Dermis blood vessel endothelial cell (primary cell): ENCODE measurements at regions not wholly inside any gene's neighbourhood (a gene's known extent, or its start where the extent isn't known, plus 50 kb on each side); places are given as distances from the start of the nearest gene placed in this dataset.
A peak's percentile ranks its signal among the peaks of the same experiment; 100 is the strongest.
"Not testable (repeated sequence)": the region's sequence is repeated elsewhere in the genome, so short reads cannot be mapped to it uniquely, and the experiment has no call there.

ENCODE experiments used
- DNase-seq: peaks from one replicate; pipeline ENCODE4 v3.0.0; 2010

DNA sequence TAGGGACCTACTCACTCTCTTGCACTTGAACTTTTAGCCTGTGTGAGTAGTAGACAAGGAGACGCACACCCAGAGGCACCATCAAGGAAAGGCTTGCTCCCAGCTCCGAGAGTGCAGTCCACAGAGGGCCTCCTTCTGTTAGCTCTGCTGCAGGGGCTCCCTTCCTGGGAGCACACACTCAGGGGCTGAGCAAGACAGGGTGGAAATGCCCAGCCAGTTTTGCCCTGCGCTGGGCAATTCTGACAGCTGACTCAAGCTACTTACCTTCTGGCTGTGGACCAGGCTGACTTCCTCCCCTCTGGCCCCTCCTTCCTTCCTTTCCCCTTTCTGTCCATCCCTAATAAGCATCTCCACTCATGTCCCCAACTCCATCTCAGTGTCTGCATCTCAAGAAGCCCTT, 449.1 kb downstream of the PTPRU start:
- DNase-seq = no peak

DNA sequence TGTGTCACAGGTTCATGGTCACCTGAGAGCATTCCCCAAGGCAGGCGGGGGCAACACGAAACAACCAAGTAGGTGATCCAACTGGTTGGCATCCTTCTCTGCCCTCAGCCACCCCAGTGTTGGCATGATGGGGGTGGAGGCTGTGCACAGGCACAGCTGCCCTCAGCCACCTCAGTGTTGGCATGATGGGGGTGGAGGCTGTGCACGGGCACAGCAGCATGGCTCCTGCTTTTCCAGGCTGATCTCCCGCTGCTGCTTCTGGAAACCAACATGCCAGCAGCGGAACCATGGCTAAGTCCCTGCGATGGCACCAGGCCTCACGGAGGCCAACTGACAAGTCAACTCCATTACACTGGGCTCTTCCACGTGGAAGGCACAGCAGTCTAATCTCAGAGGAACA, 447.8 kb downstream of the PTPRU start:
- DNase-seq = no peak

DNA sequence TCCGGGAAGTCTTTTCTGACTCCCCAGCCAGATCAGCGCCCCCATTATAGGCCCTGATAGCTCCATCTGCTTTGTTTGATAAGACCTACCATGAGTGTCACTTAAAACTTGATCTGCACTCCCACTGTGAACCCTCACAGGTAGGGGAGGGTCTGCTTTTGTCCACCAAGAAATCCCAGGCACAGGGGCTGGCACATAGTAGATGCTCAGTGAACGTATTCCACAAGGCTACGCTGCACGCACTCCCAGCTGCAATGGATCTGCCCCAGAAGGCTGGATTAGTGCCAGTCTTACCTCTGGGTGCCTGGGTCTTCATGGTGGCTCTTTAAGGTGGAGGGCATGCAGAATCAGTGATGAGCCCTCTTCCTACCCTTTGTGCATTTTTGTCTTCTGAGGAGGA, 447.1 kb downstream of the PTPRU start:
- DNase-seq = no peak

DNA sequence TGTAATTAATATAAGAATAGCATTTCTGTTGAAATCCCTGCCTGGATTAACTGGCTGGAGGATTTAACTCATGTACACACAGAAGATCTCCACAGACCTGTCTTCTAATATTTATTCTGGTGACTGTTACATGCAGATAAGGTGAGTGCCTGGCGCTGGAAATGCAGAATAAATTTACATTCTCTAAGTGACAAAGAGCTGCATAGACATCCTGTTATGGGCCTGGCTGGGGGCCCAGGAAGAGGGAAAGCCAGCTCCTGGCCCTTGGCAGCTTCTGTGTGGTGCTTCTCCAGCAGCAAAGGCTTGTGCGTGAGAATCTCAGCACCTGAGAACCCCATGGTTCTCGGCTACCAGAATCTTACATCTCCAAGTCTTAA, 446.6 kb downstream of the PTPRU start:
- DNase-seq = no peak

DNA sequence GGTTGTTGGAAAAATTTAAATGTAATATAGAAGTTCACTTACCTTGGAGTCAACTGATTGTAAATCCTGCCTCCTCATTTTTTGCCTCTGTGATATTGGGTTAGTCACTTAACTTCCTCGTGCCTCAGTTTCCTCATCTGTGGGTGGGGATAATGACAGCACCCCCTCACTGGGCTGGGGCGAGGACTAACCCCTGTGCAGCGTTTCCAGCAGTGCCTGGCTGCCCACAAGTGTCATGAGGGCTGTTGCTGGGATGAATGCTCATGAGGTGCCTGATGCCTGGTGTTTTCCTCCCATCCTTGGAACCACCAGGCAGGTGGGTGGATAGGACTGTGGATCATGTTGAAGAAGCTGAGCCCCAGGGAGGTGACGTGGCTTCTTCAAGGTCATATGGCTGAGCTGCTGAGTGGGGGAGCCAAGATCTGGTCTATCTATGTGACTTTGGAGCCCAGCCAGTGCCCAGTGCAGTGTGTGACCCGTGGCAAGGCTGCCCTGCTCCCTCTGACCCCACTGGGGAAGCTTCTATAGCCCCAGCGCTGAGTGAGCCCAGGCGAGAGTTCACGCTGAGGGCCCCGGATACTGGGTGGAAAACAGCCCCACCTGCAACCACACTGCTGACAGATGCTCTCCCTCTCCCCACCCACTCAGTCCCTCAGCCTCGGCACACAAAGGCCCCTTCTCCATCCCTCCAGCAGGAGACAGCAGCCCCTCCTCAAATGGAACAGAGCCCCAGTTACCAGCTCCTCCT, 446.0 kb downstream of the PTPRU start:
- no peak for DNase-seq

DNA sequence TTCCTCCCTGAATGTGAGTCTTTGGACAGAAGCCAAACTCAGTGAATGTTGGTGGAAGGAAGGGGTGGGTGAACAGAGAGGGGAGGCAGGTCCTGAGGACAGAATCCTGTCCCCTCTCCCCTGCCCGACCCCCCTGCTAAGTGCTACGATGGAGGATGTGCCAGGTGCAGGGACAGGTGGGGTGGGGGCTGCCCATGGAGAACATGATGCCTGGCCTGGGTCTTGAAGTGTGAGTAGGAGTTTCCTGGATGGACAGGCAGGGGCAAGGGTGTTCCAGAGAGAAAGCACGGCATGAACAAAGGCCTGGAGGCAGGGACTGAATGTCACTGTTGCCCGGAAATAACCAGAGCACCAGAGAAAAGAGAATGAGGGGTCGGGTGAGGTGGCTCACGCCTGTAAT, 445.1 kb downstream of the PTPRU start:
- DNase-seq = not testable (repeated sequence)

DNA sequence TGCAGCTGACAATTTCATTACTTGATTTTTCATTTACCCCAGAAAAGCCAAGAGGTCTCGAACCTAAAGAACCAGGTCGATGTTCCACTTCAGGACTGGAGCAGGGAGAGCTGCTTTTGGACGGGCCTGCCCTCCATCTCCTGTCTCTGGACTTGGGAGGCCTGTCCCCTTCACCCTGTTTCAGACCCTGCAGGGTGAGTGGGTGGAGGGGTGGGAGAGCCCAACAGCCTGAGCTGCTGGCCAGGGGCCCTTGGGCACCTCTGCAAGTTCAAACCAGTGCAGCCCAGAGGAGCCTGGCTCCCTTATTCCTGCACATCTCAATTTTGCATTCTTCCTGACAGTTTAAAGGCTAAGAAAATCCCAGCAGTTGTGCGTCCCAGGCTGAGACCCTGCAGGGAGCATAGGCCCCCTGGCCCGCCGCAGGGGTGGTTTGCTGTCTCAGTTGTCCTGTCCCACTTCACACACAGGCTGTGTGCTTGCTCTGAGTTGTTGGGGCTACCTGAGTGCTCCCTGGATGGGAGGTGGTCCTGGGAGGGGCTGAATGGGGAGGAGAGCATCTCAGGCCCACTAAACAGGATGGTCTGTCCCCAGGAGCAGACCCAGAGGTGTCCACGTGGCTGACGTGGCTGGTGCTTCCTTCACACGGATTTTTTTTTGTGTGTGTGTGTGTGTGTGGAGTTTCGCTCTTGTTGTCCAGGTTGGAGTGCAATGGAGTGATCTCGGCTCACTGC, 443.7 kb downstream of the PTPRU start:
- no peak for DNase-seq

DNA sequence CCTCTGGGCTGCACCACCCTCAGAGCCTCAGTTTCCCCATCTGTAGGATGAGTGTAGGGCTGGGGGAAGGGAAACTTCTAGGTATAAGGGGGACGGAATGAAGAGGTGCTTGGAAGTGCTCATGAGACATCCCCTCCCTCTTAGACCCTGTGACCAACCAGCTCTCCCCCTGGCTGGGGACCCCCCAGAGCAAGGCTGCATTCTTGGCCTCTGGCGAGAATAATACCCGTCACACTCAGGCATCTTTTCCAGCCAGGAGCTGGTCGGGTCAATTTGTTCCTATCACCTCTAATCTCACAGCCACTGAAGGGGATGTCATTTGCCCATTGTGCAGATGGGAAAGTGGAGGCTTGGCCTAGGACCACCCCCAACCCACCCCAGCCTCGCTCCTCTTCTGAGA, 443.0 kb downstream of the PTPRU start:
- no peak for DNase-seq

DNA sequence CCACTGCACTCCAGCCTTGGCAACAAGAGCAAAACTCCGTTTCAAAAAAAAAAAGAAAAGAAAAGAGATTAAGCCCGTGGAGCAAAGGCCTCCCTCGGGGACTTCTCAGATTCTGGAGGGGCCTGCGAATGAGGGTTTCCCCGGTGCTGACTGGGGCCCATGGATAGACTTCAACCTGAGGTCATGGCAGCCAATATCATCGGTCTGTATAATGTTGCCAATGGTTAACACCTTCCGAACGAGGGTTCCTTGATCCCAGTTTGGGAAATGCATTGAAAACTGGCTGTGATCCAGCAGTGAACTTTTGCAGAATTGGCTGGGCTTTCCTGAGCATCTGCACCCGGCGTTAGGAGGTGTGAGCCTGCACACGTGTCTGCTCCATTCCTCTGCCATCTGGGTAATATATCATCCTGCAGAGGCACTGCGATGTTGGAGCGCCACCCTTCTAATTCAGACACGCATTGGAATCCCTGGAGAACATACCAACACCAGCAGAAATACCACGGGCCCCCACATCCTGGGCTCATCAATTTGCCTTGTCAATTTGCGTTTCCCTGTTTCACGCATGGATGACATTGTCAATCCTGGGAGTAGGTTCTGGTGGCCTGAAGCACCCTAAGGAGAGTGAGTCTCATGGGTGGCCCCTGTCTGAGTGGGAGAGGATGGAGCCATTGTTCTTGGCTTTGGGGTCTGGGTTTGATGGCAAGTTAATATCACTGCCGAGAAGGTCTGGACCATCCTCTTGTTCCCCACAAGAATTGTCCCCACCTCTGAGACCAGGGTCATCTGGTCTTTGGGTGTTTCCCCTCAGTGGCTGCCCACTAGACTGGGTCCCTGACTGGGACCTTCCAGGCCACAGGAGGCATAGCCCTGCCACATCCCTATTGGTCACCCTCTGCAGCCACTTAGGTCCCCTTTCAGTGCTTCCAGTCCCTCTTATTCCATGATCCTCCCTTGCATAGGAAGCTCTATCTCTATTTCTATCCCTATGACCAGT, 441.0 kb downstream of the PTPRU start:
- DNase-seq = no peak

DNA sequence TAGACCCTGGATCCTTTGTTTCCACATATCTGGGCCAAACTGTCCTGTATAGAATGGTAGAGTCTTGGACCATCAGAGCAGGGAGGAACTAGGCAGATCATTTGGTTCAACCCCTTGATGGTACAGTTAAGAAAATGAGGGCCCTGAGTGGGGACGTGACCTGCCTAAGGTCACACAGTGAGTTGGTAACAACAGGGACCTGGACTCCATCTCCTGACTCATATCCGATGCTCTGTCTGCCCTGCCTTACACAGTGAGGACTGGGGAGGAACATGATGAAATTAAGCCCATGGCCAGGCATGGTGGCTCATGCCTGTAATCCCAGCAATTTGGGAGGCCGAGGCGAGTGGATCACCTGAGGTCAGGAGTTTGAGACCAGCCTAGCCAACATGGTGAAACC, 440.2 kb downstream of the PTPRU start:
- no peak for DNase-seq

DNA sequence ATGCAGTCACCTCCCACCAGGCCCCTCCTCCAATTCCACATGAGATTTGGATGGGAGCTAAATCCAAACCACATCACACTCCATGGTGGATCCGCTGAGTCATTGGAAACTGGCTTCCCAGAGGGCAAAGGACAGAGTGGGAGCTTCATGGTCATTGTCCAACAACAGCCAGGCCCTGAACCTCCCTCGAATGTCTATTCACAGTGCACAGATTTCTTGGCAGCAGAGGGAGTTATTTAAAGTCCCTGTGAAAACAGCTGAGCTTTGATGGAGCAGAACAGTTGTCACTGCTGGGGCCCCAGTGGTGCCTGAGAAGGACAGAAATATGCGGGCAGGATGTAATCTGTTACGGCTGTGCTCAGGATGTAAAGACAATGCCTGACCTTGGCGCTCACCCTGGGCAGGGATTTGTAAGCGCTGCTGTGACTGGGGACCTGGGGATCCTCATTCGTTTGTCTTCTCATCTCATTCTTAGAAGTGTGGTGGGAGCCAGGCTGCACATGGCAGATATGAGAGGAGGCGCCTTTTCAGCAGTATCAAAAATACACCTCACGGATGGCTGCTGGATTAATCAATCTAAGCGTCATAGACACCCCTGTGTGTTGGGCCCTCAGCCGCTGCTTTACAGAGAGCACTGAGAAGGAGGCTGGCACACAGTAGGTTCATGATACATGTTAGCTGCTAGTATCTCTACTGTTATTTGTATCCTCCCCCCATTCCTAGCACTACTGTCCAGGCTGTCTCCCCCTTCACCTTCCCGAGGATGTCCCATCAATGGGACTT, 439.4 kb downstream of the PTPRU start:
- peak; percentile 51 for DNase-seq

DNA sequence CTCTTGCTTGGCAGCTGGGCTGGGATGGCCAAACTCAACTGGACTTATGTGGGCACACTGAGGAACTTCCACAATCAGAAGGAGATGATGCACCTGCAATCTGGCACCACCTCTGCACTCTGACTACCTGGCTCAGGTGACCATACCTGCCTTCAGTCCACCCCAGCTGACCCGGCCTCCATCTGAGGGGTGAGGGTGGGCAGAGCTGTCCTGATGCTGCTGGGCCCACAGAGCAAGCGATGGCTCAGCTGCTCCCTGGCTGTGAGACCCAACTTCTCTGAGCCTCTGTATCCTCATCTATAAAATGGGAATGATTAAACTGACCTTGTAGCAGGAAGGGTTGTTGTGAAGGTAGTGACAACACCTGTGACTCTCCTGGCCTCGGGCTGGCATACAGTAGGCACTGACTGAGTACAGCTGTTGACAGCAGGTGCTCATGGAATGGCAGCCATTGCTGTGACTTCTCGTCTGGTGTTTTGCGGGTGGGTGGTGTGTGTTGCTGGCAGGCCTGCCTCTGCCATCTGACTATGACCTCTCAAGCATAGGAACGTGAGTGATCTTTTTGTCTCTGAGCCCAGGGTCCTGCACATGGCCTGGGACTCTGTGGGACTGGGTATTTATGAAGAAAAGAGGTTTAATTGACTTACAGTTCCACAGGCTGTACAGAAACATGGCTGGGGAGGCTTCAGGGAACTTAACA, 438.5 kb downstream of the PTPRU start:
- no peak for DNase-seq

DNA sequence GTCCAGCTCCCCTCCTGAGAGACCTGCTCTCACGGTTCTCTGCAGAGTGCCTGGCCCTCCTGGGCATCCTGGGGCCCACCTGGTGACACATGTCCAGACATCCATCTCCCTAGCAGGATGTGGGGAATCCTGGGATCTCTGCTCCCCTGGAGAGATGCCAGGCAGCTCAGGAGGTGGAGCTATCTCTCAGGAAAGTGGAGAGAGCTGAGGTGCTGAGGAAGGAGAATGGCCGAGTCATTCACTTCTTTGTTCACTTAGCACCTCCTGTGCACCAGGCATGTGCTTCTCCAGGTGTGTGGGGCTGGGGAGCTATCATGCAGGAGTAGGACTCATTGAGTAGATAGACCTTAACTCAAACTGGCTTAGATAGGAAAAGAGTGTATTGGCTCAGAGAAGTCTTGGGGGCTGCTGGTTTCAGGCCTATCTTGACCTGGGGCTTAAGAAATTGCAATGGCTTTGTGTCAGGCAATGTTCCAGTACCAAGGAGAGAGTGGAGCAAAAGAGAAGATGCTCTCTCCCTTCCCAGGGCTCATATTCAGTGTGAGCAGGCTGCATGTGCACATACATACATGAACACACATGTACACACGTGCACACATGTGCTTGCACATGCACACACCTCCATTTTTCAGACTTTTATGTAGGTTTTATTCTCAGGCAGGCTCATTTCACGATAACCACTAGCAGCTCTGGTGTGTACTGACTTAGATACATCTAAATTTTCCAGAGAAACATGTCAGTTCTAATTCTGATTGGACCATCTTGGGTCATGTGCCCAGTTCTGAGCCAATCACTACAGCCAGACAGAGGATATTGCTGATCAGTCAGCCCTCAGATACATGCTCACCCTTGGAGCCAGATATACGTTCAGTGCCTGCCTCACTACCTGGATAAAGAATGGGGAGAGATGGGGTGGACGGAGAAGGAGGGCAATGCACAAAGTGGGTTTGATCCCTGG, 437.6 kb downstream of the PTPRU start:
- no peak for DNase-seq

DNA sequence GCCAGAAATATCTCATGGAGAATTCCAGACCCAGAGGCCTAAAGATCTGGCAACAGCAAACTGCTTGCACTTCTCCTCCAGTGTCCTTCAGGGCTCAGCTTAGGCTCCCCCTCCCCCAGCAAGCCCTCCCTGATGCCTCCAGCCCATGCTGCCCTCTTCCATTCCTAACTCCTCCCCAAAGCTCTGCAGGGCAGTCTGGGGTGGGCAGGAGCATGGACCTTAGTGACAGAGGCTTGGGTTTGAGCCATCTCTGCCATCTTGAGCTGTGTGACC, 436.8 kb downstream of the PTPRU start:
- DNase-seq = no peak

DNA sequence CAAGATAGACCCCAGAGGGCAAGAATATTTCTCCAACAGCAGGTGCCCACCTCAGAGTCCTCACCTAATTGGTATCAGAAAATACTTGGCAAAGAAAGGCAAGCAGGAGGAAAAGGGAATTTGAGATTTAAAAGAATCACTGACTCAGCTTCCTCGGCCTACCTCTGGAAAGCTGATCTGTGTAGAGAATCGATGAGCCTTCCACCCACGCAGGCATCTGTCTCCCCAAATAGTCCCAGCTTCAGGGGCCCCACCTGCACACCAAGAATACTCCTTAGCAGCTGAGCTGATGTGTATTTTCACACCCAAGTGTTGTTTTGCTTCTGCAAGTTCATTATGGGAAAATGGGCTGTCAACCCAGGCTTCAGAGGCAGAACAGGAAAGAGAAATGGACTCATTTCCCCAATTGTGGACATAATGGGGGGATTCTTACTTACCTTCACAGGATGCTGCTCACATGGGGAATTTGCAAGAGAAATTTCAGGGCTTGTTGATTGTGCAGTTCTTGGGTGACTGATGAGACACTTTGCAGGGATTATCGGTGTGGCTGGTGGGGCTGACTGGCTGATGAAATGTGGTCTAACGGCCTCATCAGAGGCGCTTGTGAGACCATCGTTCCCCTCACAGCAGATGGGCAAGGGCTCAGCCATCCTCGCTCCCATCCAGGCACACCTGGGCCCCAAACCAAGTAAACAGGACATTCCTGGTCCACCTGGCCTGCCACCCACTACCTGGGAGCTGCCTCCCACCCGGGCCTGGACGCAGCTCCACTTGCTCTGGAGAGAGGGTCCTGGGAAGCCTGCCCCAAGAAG, 436.3 kb downstream of the PTPRU start:
- DNase-seq = no peak

DNA sequence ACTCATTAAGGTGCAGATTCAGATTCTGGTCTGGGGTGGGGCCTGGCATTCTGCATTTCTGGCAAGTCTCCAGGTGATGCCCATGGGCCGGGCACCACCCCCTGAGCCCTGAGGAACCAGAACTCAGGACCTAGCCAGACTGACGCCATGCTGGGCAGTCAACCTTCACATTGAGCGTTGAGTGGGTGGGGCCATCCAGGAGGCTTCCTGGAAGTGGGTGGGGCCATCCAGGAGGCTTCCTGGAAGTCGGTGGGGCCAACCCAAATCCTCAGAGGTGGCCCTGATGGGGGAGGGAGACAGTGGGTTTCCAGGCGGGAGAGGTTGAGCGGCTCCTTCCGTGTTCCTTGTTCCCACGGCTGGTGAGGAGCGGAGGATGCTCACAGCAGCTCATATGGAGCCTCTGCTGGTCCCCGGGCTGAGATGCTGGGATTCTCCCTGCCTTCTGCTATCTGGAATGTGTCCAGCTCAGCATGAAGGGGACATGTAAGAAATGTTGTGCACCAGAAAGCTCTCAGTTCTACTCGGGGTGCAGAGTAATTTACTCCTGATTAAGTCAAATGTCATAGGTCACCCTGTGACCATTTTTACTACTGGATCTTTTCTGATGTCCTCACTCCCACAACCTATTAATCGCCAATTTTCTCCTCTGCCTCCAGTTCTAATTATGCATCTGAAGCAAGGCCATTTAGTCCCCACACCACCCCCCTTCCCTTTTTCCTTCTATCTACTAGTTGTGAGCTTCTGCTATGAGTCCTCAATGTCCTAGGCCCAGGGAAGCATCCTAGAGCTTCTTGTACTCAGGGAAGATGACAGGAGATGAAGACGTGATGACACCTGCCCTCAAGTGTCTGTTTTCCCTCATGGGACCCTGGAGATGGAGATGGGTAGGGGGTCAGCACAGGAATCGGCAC, 435.4 kb downstream of the PTPRU start:
- DNase-seq = no peak

DNA sequence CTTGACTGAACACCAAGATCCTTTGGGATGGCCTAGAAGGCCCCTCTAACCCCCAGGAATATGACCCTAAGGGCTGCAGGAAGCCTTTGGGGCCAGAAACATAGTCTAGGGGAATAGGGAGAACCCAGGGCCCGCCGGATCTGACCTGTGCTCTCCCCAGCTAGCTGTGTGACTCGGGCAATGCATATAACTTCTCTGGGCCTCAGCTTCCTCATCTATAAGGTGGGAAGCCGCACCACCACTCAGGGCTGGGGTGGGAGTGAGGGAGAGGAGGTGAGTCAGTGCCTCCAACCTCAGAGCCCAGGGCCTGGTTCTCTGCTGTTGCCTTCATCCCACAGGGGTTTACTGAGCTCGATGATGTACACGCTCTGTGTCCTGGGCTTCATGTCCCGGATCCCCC, 434.4 kb downstream of the PTPRU start:
- DNase-seq = no peak

DNA sequence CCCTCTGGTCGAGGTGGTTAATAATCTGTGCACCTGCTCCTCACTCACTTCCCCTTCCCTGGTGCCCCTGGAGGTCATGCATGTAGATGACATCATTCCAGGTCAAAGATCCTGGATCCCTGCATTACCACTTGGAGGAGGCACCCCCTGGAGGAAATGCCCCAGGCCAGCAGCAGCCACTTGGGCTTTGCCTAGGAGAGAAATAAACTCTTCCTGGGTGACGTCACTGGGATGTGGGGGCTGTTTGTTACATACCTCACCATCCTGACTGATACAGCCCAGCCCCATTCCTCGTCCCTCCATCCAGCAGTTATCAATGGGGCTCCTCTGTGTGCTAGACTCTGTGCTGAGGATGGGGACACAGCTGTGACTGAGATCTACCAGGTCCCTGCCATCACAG, 433.6 kb downstream of the PTPRU start:
- no peak for DNase-seq
